ENCODE measurements at regions not wholly inside any gene's neighbourhood (a gene's known extent, or its start where the extent isn't known, plus 50 kb on each side); places are given as distances from the start of the nearest gene placed in this dataset.

GRCh38 chr1:29743264-29743663, 506.9 kb downstream of the PTPRU start:
- intact Hi-C loops (cut with DNase I), result no loop called here
- no peaks in the 10 kb centered on the region for H3K9me3 ChIP-seq (ENCODE audit: control insufficient read depth, low read length)
- 83 to 84% methylated on average over 5 of the region's 5 CpGs for WGBS, 2 donors
- no peak for ATAC-seq (ENCODE audit: low FRiP score)
- H3K4me1 ChIP-seq (ENCODE audit: control insufficient read depth in 1 of 2, insufficient read depth in 2 of 2, low read length in 2 of 2), result no peaks in the 10 kb centered on the region
- H3K4me3 ChIP-seq (ENCODE audit: low read length in 2 of 2), result no peak overlapping the region
- no peak for DNase-seq
- H3K27ac ChIP-seq (ENCODE audit: low read depth in 1 of 2, low read length in 2 of 2), result no peak overlapping the region
- H3K27me3 ChIP-seq (ENCODE audit: control insufficient read depth in 1 of 2, insufficient read depth in 2 of 2, low read length in 1 of 2), result no peaks in the 10 kb centered on the region
- no peaks in the 10 kb centered on the region for H3K36me3 ChIP-seq (ENCODE audit: control insufficient read depth in 1 of 2, insufficient read depth in 2 of 2, low read length in 1 of 2)

GRCh38 chr1:29739176-29739575, 502.9 kb downstream of the PTPRU start:
- intact Hi-C loops (cut with DNase I), result no loop called here
- DNase-seq (no peak), ATAC-seq (ENCODE audit: low FRiP score) (no peak)
- H3K27me3 ChIP-seq (ENCODE audit: control insufficient read depth in 1 of 2, insufficient read depth in 2 of 2, low read length in 1 of 2), result no peaks in the 10 kb centered on the region
- H3K9me3 ChIP-seq (ENCODE audit: control insufficient read depth, low read length), result peaks cover 1% of the 10 kb centered on the region
- H3K4me1 ChIP-seq (ENCODE audit: control insufficient read depth in 1 of 2, insufficient read depth in 2 of 2, low read length in 2 of 2), result no peaks in the 10 kb centered on the region
- H3K4me3 ChIP-seq (ENCODE audit: low read length in 2 of 2), result no peak overlapping the region
- H3K36me3 ChIP-seq (ENCODE audit: control insufficient read depth in 1 of 2, insufficient read depth in 2 of 2, low read length in 1 of 2), result no peaks in the 10 kb centered on the region
- WGBS, 2 donors, result 54 to 67% methylated on average over 1 of the region's 1 CpG
- no peak overlapping the region for H3K27ac ChIP-seq (ENCODE audit: low read depth in 1 of 2, low read length in 2 of 2)

GRCh38 chr1:29736582-29737188, 500.4 kb downstream of the PTPRU start:
- ATAC-seq (ENCODE audit: low FRiP score) (no peak), DNase-seq (peak in 1 of 2 donors; percentile 53)
- Histone ChIP-seq H3K27me3 (ENCODE audit: control insufficient read depth in 1 of 2, insufficient read depth in 2 of 2, low read length in 1 of 2) (no peaks in the 10 kb centered on the region), H3K9me3 (ENCODE audit: control insufficient read depth, low read length) (peaks cover 1% of the 10 kb centered on the region), H3K36me3 (ENCODE audit: control insufficient read depth in 1 of 2, insufficient read depth in 2 of 2, low read length in 1 of 2) (no peaks in the 10 kb centered on the region), H3K27ac (ENCODE audit: low read depth in 1 of 2, low read length in 2 of 2) (no peak overlapping the region), H3K4me1 (ENCODE audit: control insufficient read depth in 1 of 2, insufficient read depth in 2 of 2, low read length in 2 of 2) (no peaks in the 10 kb centered on the region), H3K4me3 (ENCODE audit: low read length in 2 of 2) (no peak overlapping the region)
- intact Hi-C loops (cut with DNase I), result no loop called here
- WGBS, 2 donors, result 66 to 67% methylated on average over 5 of the region's 5 CpGs

GRCh38 chr1:29732453-29732852, 496.1 kb downstream of the PTPRU start:
- Histone ChIP-seq H3K36me3 (ENCODE audit: control insufficient read depth in 1 of 2, insufficient read depth in 2 of 2, low read length in 1 of 2) (no peaks in the 10 kb centered on the region), H3K27me3 (ENCODE audit: control insufficient read depth in 1 of 2, insufficient read depth in 2 of 2, low read length in 1 of 2) (no peaks in the 10 kb centered on the region), H3K9me3 (ENCODE audit: control insufficient read depth, low read length) (no peaks in the 10 kb centered on the region), H3K27ac (ENCODE audit: low read depth in 1 of 2, low read length in 2 of 2) (no peak overlapping the region), H3K4me1 (ENCODE audit: control insufficient read depth in 1 of 2, insufficient read depth in 2 of 2, low read length in 2 of 2) (no peaks in the 10 kb centered on the region), H3K4me3 (ENCODE audit: low read length in 2 of 2) (no peak overlapping the region)
- WGBS, 2 donors, result 65 to 68% methylated on average over 3 of the region's 3 CpGs
- intact Hi-C loops (cut with DNase I), result no loop called here
- no peak for DNase-seq
- ATAC-seq (ENCODE audit: low FRiP score), result no peak

DNA sequence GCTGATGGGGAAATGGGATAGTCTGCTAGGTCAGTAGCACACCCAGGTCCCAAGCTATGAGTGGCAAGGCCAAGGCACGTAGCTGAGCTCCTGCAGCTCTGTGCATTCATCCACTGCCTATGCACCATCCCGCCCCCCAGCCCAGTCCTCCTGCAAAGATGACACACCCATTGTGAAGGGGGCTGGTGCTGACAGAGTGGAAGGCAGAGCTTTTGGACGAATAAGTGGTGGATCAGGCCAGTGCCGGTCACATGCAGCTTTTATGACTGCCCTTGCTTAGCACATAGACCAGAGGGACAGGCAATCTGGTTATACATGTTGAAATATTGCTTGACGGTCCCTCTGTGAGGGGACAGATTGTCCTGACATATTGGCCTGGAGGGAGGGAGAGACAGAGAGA, 494.3 kb downstream of the PTPRU start:
- Histone ChIP-seq H3K4me3 (ENCODE audit: low read length in 2 of 2) (no peak overlapping the region), H3K9me3 (ENCODE audit: control insufficient read depth, low read length) (no peaks in the 10 kb centered on the region), H3K27ac (ENCODE audit: low read depth in 1 of 2, low read length in 2 of 2) (no peak overlapping the region), H3K4me1 (ENCODE audit: control insufficient read depth in 1 of 2, insufficient read depth in 2 of 2, low read length in 2 of 2) (no peaks in the 10 kb centered on the region), H3K36me3 (ENCODE audit: control insufficient read depth in 1 of 2, insufficient read depth in 2 of 2, low read length in 1 of 2) (no peaks in the 10 kb centered on the region), H3K27me3 (ENCODE audit: control insufficient read depth in 1 of 2, insufficient read depth in 2 of 2, low read length in 1 of 2) (no peaks in the 10 kb centered on the region)
- ATAC-seq (ENCODE audit: low FRiP score), result no peak
- WGBS, 2 donors, result 59% methylated on average over 5 of the region's 5 CpGs
- no peak for DNase-seq
- intact Hi-C loops (cut with DNase I), result no loop called here

- WGBS, 2 donors, result 78 to 87% methylated on average over 6 of the region's 6 CpGs
- Histone ChIP-seq H3K9me3 (ENCODE audit: control insufficient read depth, low read length) (no peaks in the 10 kb centered on the region), H3K27ac (ENCODE audit: low read depth in 1 of 2, low read length in 2 of 2) (no peak overlapping the region), H3K4me1 (ENCODE audit: control insufficient read depth in 1 of 2, insufficient read depth in 2 of 2, low read length in 2 of 2) (no peaks in the 10 kb centered on the region), H3K27me3 (ENCODE audit: control insufficient read depth in 1 of 2, insufficient read depth in 2 of 2, low read length in 1 of 2) (no peaks in the 10 kb centered on the region), H3K36me3 (ENCODE audit: control insufficient read depth in 1 of 2, insufficient read depth in 2 of 2, low read length in 1 of 2) (no peaks in the 10 kb centered on the region), H3K4me3 (ENCODE audit: low read length in 2 of 2) (no peak overlapping the region)
- no peak for ATAC-seq (ENCODE audit: low FRiP score)
- intact Hi-C loops (cut with DNase I), result no loop called here
- no peak for DNase-seq
Measured at GRCh38 chr1:29729281-29729680, 493.0 kb downstream of the PTPRU start.

DNA sequence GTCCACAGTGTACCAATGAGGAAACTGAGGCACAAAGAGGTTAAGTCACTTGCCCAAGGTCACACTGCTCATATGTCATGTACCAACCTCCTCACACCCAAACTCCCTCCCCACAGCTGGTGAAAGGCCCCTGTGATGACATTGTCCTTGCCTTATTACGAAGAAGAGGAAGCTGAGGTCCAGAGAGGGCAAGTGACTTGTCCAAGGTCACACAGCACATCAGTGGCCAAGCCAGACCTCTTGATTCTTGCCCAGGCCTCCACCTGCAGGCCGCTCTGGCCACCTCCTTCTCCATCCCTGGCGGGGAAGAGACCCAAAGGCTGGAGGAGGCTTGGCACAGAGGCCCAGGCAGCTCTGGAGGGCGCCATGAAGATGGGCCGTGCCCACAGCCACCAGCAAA, 492.4 kb downstream of the PTPRU start:
- DNase-seq, result no peak
- no peaks in the 10 kb centered on the region for H3K9me3 ChIP-seq (ENCODE audit: control insufficient read depth, low read length)
- H3K4me1 ChIP-seq (ENCODE audit: control insufficient read depth in 1 of 2, insufficient read depth in 2 of 2, low read length in 2 of 2), result no peaks in the 10 kb centered on the region
- H3K27ac ChIP-seq (ENCODE audit: low read depth in 1 of 2, low read length in 2 of 2), result no peak overlapping the region
- no peak overlapping the region for H3K4me3 ChIP-seq (ENCODE audit: low read length in 2 of 2)
- intact Hi-C loops (cut with DNase I), result no loop called here
- WGBS, 2 donors, result 83% methylated on average over 5 of the region's 5 CpGs
- no peaks in the 10 kb centered on the region for H3K27me3 ChIP-seq (ENCODE audit: control insufficient read depth in 1 of 2, insufficient read depth in 2 of 2, low read length in 1 of 2)
- H3K36me3 ChIP-seq (ENCODE audit: control insufficient read depth in 1 of 2, insufficient read depth in 2 of 2, low read length in 1 of 2), result no peaks in the 10 kb centered on the region
- ATAC-seq (ENCODE audit: low FRiP score), result no peak

DNA sequence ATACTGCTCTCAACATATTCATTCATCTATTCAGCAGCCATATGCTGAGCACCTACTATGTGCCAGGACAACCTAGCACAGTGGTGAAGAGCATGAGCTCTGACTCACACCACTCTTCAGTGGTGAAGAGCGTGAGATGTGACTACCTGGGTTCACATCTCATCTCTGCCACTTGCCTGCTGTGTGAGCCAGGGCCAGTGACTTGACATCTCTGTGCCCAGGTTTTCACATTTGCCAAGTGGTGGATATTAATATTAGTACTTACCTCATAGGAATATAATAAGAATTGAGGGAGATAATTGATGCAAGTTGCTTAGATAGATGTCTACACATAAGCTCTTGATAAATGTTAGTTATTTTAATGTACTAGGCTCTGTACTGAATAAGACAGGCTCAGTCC, 488.9 kb downstream of the PTPRU start:
- ATAC-seq (ENCODE audit: low FRiP score) (no peak), DNase-seq (no peak)
- H3K27me3 ChIP-seq (ENCODE audit: control insufficient read depth in 1 of 2, insufficient read depth in 2 of 2, low read length in 1 of 2), result no peaks in the 10 kb centered on the region
- no peak overlapping the region for H3K4me3 ChIP-seq (ENCODE audit: low read length in 2 of 2)
- 87 to 89% methylated on average over 1 of the region's 1 CpG for WGBS, 2 donors
- H3K9me3 ChIP-seq (ENCODE audit: control insufficient read depth, low read length), result peaks cover 15% of the 10 kb centered on the region
- intact Hi-C loops (cut with DNase I), result no loop called here
- H3K4me1 ChIP-seq (ENCODE audit: control insufficient read depth in 1 of 2, insufficient read depth in 2 of 2, low read length in 2 of 2), result no peaks in the 10 kb centered on the region
- H3K27ac ChIP-seq (ENCODE audit: low read depth in 1 of 2, low read length in 2 of 2), result no peak overlapping the region
- no peaks in the 10 kb centered on the region for H3K36me3 ChIP-seq (ENCODE audit: control insufficient read depth in 1 of 2, insufficient read depth in 2 of 2, low read length in 1 of 2)

DNA sequence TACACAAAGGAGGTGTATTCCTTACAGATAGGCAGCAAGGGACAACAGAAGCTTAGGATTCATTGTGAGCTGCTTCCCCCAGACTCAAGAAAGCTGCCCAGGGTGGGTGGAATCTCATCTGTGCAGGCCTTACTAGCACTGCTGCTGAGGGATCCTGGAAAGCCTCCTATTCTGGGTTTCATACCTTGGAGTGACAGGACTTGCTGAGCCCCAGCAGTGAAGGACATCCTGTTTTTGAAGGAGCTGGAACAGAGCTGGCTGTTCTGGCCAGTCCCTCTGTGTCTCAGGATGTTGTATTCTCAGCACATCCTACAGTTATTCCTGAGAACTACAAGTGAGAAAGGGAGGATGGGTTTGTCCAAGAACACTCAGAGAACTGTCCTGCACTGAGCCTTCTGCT, 486.3 kb downstream of the PTPRU start:
- no peaks in the 10 kb centered on the region for H3K27me3 ChIP-seq (ENCODE audit: control insufficient read depth in 1 of 2, insufficient read depth in 2 of 2, low read length in 1 of 2)
- no peaks in the 10 kb centered on the region for H3K36me3 ChIP-seq (ENCODE audit: control insufficient read depth in 1 of 2, insufficient read depth in 2 of 2, low read length in 1 of 2)
- H3K4me1 ChIP-seq (ENCODE audit: control insufficient read depth in 1 of 2, insufficient read depth in 2 of 2, low read length in 2 of 2), result no peaks in the 10 kb centered on the region
- H3K9me3 ChIP-seq (ENCODE audit: control insufficient read depth, low read length), result peaks cover 15% of the 10 kb centered on the region
- DNase-seq, result no peak
- H3K4me3 ChIP-seq (ENCODE audit: low read length in 2 of 2), result no peak overlapping the region
- no peak for ATAC-seq (ENCODE audit: low FRiP score)
- intact Hi-C loops (cut with DNase I), result no loop called here
- H3K27ac ChIP-seq (ENCODE audit: low read depth in 1 of 2, low read length in 2 of 2), result no peak overlapping the region

All from aorta (tissue), 5 donors.